ENCODE measurements at regions not wholly inside any gene's neighbourhood (a gene's known extent, or its start where the extent isn't known, plus 50 kb on each side); places are given as distances from the start of the nearest gene placed in this dataset.
A peak's percentile ranks its signal among the peaks of the same experiment; 100 is the strongest.
"Not testable (repeated sequence)": the region's sequence is repeated elsewhere in the genome, so short reads cannot be mapped to it uniquely, and the experiment has no call there.

DNA sequence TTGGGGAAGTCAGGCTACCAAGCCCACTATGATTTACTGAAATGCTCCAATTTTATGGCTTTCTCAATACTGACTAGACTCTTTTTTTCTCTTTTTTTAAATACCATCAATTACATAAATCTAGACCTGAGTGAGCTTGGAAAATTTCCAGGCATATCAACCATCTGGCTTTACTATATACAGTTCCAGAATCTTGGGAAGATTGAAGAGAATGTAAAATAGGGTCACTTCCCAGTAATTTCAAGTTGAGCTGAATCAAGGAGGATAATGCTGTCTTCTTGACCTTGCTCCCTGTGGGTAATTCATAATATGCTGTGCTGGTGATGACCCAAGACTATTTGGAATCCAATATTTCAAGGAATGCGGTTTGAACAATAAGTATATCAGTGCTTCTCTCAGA lies 108.1 kb downstream of the MAP3K21 start:
- DNase-seq (ENCODE audit: low spot score): no peak

DNA sequence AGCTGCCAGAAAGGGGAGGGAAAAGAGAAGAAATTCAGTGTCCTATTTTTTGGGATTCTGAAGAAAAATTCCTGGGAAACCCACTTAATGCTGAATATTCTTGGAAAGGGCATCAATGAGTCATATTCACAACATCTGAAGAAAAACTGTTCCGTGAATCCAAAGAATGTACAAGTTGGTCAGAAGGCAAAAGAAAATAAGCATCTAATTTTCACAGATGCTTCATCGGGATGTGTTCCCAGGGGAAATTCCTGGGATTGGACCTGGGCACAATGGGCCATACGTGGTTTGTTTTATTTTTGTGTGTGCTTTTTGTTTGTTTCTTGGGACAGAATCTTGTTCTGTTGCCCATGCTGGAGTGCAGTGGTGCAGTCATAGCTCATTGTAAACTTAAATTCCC lies 112.2 kb downstream of the MAP3K21 start:
- peak; percentile 35 for DNase-seq (ENCODE audit: low spot score)

DNA sequence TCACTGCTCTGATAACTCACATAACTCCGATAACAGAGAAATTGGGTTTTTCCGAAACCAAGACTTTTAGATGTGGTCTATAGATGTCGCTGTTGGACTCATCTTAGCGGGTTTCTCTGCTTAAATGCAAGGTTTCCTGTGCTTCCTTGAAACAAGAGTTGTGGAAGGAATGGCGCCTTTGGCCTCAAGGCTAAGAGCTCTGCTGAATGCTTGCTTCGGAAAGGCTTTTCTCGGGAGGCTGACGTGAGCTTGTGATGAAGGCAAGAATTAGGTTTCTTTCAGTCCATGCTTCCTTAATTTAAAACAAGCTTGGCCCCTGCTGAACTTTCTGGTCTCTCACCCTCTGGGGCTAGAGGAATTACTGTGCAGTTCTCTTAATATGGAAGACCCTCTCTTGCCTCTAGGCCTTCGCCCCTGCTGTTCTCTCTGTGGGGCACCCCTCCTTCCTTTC lies 113.5 kb downstream of the MAP3K21 start:
- DNase-seq (ENCODE audit: low spot score): peak; percentile 88

DNA sequence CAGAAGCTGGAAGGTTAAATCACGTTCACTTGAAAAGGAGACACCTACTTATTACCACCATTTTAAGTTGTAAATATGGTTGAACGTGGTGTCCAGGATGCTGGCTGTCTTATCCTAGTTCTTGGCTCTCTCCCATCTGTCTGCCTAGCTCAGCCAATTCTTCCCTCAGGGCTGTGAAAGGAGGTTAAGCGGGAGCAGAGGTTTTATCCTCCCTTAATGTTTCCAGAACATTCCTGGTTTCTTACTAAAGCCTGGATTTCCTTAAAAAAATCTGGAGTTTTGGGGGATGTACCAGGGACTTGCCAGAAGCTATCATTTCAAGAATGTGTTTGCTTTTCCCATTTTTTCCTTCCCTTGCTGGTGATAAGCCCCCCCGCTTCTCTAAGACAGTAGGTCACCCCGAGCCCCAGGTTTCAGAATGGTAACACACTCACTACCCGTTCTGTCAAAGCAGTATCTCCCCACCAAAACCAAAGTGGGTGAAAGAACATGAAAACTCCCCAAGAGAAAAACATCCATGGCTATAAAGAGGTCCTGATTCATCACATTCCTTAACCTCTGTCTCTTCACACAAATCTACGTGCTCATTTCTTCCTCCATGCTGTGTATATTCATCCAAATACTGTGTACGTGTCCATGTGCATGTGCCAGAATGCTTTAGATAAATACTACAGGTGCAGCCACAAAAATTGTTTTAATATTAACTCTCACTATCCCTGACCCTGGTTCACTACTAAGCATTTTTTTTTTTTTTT lies 114.7 kb downstream of the MAP3K21 start:
- peak; percentile 87 for DNase-seq (ENCODE audit: low spot score)

GRCh38 chr1:233443040-233443760 lies 115.7 kb downstream of the MAP3K21 start:
- DNase-seq (ENCODE audit: low spot score): peak; percentile 52

GRCh38 chr1:233444484-233444883 lies 117.0 kb downstream of the MAP3K21 start:
- no peak for DNase-seq (ENCODE audit: low spot score)

GRCh38 chr1:233445737-233446136 lies 118.2 kb downstream of the MAP3K21 start:
- DNase-seq (ENCODE audit: low spot score): no peak

GRCh38 chr1:233446935-233447334 lies 119.4 kb downstream of the MAP3K21 start:
- DNase-seq (ENCODE audit: low spot score): no peak

GRCh38 chr1:233448109-233448689 lies 120.7 kb downstream of the MAP3K21 start:
- DNase-seq (ENCODE audit: low spot score): no peak

GRCh38 chr1:233452724-233453123 lies 125.2 kb downstream of the MAP3K21 start:
- DNase-seq (ENCODE audit: low spot score): no peak

GRCh38 chr1:233453433-233454200 lies 126.1 kb downstream of the MAP3K21 start:
- DNase-seq (ENCODE audit: low spot score): no peak

DNA sequence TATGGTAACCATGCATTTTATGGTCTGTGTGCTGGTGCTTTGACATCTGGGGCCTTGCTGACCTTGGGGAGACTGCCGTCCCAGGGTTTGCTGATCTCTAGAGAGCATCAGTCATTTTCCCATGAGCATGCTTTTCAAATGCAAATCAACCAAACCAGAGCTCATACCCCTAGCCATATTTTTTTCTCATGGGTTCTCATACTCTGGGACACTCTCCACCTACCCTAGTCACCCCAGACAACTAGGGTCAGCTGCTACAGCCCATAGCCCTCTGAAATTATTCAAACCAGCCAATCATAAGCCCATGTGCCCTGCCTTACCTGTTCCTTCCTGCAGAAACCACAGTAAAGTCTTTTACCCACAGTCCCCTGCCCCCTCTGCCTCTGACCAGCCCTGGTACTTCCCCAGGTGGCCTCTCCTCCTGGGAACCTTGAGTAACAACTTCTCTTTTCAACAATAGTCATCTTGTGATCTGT lies 132.0 kb downstream of the MAP3K21 start:
- DNase-seq (ENCODE audit: low spot score): no peak

GRCh38 chr1:233459968-233460367 lies 132.4 kb downstream of the MAP3K21 start:
- no peak for DNase-seq (ENCODE audit: low spot score)

GRCh38 chr1:233460692-233461091 lies 133.2 kb downstream of the MAP3K21 start:
- DNase-seq (ENCODE audit: low spot score): no peak

DNA sequence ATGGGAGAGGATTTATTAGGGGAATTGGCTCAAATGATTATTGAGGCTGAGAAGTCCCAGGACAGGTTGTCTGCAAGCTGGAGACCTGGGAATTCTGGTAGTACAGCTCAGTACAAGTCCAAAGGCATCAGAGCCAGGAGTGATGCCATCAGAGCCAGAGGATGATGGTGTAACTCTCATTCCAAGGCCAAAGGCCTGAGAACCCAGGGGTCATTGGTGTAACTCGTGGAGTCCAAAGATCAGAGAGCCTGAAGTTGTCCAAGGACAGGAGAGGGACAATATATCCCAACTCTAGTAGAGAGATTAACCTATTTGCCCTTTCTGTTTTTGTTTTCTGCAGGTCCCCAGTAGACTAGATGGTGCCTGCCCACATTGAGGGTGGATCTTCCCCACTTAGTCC lies 134.3 kb downstream of the MAP3K21 start:
- DNase-seq (ENCODE audit: low spot score): no peak

GRCh38 chr1:233463333-233463732 lies 135.8 kb downstream of the MAP3K21 start:
- no peak for DNase-seq (ENCODE audit: low spot score)

- no peak for DNase-seq (ENCODE audit: low spot score)
Observed at GRCh38 chr1:233465745-233466343, 138.3 kb downstream of the MAP3K21 start.

GRCh38 chr1:233470741-233471499 lies 143.0 kb upstream of the KCNK1 start:
- DNase-seq (ENCODE audit: low spot score): peak; percentile 29

GRCh38 chr1:233471851-233472250 lies 142.1 kb upstream of the KCNK1 start:
- DNase-seq (ENCODE audit: low spot score): not testable (repeated sequence)

- not testable (repeated sequence) for DNase-seq (ENCODE audit: low spot score)
Observed at GRCh38 chr1:233472796-233473195, 141.1 kb upstream of the KCNK1 start.
